GM19239 (cell line): ENCODE measurements at regions not wholly inside any gene's neighbourhood (a gene's known extent, or its start where the extent isn't known, plus 50 kb on each side); places are given as distances from the start of the nearest gene placed in this dataset.
"Not testable (repeated sequence)": the region's sequence is repeated elsewhere in the genome, so short reads cannot be mapped to it uniquely, and the experiment has no call there.

Experiments
- DNase-seq: peaks from one replicate; pipeline ENCODE4 v3.0.0; 2011; ENCODE audit warnings: low spot score; ENCODE audit not compliant: insufficient read length
- FAIRE-seq: peaks from 2 replicates; lab custom pipeline; 2011; peaks lifted over from hg19 to GRCh38; lab: Jason Lieb, UNC

DNA sequence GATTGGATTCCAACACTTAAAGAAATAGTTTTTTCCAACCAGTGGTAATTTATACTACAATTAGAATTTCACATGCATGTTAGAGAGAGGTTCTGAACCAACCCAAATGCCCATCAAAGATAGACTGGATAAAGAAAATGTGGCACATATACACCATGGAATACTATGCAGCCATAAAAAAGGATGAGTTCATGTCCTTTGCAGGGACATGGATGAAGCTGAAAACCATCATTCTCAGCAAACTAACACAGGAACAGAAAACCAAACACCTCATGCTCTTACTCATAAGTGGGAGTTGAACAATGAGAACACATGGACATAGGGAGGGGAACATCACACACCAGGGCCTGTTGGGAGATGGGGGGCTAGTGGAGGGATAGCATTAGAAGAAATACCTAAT is 532.2 kb downstream of the EDEM1 start:
- FAIRE-seq = not testable (repeated sequence)

DNA sequence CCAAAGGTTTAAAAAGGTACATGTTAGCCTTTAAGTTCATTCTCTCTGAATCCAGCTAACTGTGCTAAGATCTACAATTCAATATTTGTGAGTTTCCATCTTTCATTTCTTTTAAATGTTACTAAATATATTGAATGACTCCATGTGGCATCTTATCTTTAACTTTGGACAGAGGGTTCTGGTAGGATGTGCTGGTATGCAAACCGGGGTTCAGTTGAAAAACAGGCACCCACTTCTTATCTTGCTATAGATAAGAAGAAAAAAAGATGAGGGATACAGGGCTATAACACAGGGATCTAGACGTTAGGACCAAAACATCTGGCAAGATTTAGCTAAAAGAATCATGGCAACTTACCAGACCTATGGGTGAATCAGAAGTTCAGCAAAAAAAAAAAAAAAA is 538.3 kb downstream of the EDEM1 start:
- FAIRE-seq (no peak), DNase-seq (no peak)

More for the DNA sequence above, 532.2 kb downstream of the EDEM1 start:
- DNase-seq = not testable (repeated sequence)

- FAIRE-seq = no peak
These were observed 539.1 kb downstream of the EDEM1 start for GRCh38 chr3:5726621-5727020.

DNA sequence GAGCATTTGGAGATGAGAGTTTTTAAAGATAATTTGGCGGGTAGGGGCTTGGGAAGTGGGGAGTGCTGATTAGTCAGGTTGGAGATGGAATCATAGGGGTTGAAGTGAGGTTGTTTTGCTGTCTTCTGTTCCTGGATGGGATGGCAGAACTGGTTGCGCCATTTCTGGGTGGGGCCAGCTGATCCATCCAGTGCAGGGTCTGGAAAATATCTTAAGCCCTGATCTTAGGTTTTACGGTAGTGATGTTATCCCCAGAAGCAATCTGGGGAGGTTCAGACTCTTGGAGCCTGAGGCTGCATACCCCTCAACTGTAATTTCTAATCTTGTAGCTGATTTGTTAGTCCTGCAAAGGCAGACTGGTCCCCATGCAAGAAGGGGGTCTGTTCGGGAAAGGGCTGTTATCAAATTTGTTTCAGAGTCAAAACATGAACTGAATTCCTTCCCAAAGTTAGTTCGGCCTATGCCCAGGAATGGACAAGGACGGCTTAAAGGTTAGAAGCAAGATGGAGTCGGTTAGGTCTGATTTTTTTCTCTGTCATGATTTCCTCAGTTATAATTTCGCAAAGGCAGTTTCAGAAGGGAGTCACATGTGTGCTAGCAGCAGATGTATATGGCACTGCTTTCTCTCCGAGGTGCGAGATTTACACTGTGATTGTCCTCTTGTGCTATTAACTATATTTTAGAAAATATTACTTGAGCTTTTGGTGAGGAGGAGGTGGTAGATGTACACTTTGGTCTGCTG is 540.4 kb downstream of the EDEM1 start:
- no peak for DNase-seq
- no peak for FAIRE-seq

More at GRCh38 chr3:5726621-5727020, 539.1 kb downstream of the EDEM1 start:
- no peak for DNase-seq

- no peak for DNase-seq
These were observed 542.3 kb downstream of the EDEM1 start for GRCh38 chr3:5729852-5730251.

GRCh38 chr3:5731100-5731499 is 543.6 kb downstream of the EDEM1 start:
- FAIRE-seq (no peak), DNase-seq (no peak)

More at GRCh38 chr3:5729852-5730251, 542.3 kb downstream of the EDEM1 start:
- no peak for FAIRE-seq

DNA sequence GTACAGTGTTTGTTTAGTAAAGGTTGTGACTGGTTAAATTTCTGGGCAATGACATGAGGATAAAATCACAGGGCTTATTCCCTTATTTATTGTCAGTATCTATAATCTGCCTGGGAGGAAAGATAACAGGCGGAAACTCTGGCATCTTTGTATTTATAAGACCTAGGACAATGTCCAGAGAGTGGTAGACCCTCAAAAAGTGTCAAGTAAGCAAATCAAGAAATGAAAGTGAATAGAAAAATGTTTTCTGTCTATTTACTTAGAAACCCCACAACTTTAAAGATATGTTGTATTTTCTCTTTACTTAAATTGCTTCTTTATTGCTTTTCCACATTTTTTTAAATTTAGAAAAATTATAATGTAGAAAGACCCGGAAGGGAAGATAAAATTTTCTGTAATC is 544.6 kb downstream of the EDEM1 start:
- DNase-seq (no peak), FAIRE-seq (no peak)

DNA sequence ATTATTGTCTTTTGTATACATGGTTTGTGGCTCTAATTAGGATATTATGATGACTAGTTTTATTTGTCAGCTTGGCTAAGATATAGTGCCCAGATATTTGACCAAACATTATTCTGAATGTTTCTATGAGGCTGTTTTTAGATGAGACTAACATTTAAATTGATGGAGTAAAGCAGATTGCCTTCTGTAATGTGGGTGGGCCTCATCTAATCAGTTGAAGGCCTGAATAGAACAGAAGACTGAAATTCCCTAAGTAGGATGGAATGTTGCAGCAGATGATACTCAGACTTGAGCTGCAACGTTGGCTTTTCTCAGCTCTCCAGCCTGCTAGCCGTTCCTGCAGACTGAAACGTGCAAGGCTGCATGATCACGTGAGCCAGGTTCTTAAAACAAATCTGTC is 546.5 kb downstream of the EDEM1 start:
- no peak for FAIRE-seq
- DNase-seq = no peak

GRCh38 chr3:5735896-5736295 is 548.4 kb downstream of the EDEM1 start:
- no peak for DNase-seq
- no peak for FAIRE-seq

DNA sequence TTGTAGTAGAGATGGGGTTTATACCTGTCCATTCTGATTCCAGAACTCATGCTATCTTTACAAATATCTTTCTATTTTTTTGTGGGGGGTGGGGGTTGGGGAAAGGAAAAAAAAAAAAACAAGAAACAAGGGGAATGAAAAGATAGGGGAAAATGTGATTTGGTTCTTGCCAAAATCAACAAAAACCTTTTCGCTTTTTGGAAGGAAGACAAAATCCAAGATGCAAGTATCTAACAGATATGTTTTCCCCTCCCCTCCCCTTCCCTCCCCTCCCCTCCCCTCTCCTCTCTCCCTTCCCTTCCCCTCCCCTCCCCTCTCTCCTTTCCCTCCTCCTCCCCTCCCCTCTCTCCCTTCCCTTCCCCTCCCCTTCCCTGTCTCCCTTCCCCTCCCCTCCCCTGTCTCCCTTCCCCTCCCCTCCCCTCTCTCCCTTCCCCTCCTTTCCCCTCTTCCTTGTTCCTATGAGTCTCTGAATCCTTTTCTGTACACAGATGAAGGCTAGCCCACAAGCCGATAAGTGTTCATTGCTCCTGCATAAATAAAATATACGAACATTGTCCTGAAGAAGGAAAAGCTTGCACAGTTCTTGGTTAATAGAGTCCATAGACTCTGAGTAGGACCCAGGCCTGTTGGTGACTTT is 551.9 kb downstream of the EDEM1 start:
- no peak for DNase-seq

DNA sequence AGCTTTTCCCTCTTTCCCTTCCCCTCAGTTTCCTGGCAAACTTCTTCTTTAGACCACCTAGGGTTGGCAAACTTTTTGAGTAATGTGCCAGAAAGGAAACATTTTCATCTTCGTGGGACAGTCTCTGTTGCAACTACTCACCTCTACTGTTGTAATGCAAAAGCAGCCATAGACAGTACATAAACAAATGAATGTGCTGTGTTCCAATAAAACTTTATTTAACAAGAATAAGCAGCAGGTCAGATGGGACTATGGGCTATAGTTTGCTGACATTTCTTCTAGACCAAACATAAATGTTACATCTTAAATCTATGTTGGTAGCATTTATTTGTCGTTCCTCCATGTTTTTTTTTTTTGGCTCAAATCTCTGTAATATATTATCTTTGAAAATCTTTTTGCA is 552.4 kb downstream of the EDEM1 start:
- DNase-seq (no peak), FAIRE-seq (no peak)

More for the DNA sequence above, 551.9 kb downstream of the EDEM1 start:
- no peak for FAIRE-seq

DNA sequence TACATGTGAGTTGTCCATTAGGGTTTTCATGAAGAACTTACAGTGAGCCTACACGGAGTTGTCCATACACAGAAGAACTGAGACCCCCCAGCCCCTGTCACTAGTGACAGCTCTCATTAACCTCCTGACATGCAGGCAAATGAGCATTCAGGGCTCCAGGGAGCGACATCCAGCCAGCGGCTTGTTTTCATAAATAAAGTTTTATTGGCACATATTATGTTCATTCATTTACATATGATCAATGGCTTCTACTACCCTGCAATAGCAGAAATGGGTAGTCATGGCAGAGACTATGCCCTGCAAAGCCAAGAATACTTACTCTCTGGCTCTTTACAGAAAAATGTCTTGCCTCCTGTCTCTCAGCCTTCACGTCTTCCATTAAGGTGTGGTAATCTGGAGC is 553.5 kb downstream of the EDEM1 start:
- FAIRE-seq = no peak

DNA sequence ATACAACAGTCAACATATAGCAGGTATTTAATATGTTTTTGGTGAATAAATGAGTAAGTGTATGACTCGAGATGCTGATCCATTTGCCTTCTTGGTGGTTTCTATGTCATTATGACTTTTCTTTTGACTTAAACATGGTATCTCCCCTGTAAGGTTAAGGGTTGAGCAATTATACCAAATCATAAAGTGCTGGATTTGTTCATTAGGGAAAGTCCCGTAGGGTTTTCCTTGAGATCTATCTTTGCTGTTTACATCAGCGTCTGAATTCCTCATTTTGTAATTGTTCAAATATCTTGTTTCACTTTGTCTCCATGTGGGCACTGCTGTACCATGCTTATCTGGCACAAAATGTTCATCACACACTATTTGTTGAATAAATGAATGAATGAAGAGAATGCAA is 562.6 kb downstream of the EDEM1 start:
- FAIRE-seq (no peak), DNase-seq (no peak)

More for the DNA sequence above, 553.5 kb downstream of the EDEM1 start:
- no peak for DNase-seq

- no peak for FAIRE-seq
- DNase-seq = no peak
These were observed 563.5 kb downstream of the EDEM1 start for GRCh38 chr3:5750874-5751640.

DNA sequence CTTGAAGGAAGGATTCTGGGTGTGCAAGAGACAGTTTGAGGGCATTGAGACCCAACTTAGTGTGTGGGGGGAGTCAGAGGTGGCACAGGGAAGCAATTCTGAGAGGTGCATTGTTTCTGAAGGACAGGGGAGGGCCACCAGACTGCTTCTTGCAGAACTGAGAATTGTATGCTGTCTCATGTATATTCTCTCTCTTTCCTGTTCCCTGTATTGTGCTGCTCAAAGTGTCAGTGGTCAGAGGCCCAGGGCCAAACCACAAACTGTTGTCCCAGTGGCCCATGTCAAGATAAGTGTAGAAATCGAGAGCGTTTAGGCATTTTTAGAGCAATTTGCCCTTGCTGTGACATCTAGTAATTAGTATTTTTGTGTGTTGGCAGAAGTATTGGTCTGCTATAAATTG is 567.1 kb downstream of the EDEM1 start:
- no peak for DNase-seq
- FAIRE-seq = no peak

DNA sequence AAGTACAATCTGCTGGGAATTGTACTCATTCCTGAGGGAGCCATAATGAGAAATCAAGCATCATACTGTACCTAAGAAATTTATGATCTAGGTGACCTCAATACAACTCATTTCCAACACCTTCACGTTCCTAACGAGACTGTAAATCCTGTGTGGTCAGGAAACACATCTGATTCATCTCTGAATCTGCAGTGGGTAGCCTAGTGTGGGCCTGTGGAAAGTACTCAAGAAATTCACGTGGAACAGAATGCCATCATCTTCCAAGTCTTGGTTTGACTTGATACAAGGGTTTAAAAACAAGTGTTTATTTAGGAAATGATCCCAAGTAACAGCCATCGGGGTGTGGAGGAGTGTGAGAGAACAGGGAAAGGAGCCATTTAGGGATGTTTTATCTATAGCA is 568.9 kb downstream of the EDEM1 start:
- DNase-seq (no peak), FAIRE-seq (no peak)

- no peak for FAIRE-seq
These were observed 569.8 kb downstream of the EDEM1 start for GRCh38 chr3:5757213-5757804.

GRCh38 chr3:5758699-5759098 is 571.2 kb downstream of the EDEM1 start:
- no peak for FAIRE-seq
- no peak for DNase-seq

More at GRCh38 chr3:5757213-5757804, 569.8 kb downstream of the EDEM1 start:
- DNase-seq = no peak

DNA sequence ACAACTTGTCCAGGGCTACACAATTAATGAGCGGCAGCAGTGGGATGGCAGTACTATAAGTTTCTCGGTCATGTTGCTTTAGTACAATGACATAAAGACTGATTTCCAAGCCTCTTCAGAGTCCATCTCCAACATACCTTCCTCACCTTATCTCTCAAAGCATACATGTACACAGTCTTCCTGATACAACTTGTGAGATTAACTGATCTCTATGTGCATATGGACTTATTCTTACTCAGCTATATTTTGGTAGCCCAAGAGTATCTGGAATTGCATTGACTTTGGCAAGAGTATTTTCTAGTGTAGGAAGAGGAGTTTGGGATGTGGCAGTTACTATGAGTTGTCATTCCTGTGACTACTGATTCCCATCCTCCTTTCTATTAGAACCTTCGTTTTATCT is 575.0 kb downstream of the EDEM1 start:
- no peak for DNase-seq
- no peak for FAIRE-seq

DNA sequence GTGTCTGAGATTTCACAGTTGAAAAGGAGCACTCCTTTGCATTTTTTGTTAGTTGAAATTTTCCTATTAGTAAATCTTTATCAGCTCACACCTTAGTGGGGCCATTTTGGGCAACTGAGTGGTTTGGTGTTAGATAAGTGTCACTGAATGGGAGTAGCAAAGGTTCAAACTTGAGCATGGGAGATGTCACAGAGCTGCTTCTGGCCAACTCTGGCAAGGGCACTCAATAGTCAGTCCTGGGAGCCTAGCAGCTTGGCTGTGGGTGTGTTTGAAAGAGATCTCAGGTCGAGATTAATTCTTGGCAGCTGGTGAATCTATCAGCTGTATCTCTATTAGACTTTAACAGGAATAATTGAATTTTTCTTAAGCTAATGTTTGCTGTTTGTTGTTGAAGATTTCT is 579.3 kb downstream of the EDEM1 start:
- FAIRE-seq = no peak
- no peak for DNase-seq

DNA sequence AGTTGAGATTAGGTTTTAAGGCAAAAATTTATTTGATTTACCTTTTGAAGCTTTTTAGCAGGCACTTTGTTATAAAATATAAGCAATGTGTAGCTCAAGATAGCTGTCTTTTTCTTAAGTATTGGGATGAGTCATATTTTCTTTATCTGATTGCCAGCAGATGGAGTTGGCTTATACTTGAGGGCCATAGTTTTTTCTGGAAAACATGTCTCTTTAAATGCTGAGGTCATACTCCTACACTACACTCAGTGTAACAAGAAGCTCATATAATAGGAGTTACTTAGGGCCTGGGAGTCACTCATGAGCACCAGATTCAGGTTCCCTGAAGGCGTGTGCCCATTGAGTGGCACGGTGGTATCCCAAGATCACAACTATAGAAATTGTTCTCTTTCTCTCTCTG is 579.8 kb downstream of the EDEM1 start:
- no peak for FAIRE-seq
- DNase-seq = no peak
